K562 (cell line): ENCODE measurements at regions not wholly inside any gene's neighbourhood (a gene's known extent, or its start where the extent isn't known, plus 50 kb on each side); places are given as distances from the start of the nearest gene placed in this dataset.

Experiments
- ZNF324 ChIP-seq: fragments of 250-450 bp; sonication (Bioruptor Pico); IDR thresholded peaks from 2 replicates; pipeline ENCODE4 v1.4.0; 2020; ENCODE audit warnings: mild to moderate bottlenecking
- TF ChIP-seq, protein P1 (sequence below): fragments of 450-650 bp; IDR thresholded peaks from 2 replicates; pipeline ENCODE4 v1.6.1; 2017; ENCODE audit warnings: antibody characterized with exemption, mild to moderate bottlenecking

DNA sequence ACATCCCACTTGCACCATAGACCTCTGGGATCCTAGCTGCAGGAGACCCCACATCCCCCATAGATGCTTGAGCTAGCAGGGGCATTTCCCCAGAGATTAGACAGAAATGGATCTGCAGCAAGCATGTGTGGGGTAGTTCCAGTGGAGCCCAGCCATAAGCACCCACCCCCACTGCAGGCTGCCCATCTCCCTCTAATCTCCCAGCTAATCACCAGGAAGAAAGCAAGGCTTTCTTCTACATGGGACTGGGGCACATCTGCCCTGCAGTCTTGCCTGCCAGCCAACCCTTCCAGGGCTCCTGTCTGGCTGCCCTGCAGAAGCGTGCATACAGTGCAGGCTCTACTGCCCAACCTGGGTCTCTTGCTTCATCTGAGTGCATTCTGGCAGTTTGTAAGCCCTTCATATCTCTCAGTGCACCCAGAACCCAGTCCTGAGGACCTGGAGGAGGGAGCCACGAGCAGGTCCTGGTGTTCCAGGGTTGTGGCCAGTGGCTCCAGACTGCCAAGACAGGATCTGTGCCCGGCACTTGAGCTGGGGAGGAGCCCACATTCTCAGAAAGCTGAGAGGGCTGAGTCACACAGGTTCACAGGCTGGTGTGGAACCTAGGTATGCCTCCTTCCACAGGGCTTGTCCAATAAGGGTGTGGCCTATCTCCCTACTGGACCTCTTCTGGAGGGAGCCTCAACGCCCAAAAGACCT is 49.9 kb upstream of the IGSF11 start (continued):
- TF ChIP-seq, protein P1, sequence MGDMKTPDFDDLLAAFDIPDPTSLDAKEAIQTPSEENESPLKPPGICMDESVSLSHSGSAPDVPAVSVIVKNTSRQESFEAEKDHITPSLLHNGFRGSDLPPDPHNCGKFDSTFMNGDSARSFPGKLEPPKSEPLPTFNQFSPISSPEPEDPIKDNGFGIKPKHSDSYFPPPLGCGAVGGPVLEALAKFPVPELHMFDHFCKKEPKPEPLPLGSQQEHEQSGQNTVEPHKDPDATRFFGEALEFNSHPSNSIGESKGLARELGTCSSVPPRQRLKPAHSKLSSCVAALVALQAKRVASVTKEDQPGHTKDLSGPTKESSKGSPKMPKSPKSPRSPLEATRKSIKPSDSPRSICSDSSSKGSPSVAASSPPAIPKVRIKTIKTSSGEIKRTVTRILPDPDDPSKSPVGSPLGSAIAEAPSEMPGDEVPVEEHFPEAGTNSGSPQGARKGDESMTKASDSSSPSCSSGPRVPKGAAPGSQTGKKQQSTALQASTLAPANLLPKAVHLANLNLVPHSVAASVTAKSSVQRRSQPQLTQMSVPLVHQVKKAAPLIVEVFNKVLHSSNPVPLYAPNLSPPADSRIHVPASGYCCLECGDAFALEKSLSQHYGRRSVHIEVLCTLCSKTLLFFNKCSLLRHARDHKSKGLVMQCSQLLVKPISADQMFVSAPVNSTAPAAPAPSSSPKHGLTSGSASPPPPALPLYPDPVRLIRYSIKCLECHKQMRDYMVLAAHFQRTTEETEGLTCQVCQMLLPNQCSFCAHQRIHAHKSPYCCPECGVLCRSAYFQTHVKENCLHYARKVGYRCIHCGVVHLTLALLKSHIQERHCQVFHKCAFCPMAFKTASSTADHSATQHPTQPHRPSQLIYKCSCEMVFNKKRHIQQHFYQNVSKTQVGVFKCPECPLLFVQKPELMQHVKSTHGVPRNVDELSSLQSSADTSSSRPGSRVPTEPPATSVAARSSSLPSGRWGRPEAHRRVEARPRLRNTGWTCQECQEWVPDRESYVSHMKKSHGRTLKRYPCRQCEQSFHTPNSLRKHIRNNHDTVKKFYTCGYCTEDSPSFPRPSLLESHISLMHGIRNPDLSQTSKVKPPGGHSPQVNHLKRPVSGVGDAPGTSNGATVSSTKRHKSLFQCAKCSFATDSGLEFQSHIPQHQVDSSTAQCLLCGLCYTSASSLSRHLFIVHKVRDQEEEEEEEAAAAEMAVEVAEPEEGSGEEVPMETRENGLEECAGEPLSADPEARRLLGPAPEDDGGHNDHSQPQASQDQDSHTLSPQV = no peak
- no peak for TF ChIP-seq ZNF324 (CRISPR knock-in tag)
